GM19023 (cell line): ENCODE measurements at regions not wholly inside any gene's neighbourhood (a gene's known extent, or its start where the extent isn't known, plus 50 kb on each side); places are given as distances from the start of the nearest gene placed in this dataset.
"Not testable (repeated sequence)": the region's sequence is repeated elsewhere in the genome, so short reads cannot be mapped to it uniquely, and the experiment has no call there.

ENCODE experiments used
- ATAC-seq: cut with Tn5 transposase; IDR thresholded peaks from one replicate; pipeline ENCODE4 v1.9.1; 2021; ENCODE audit warnings: mild to moderate bottlenecking, moderate library complexity; ENCODE audit not compliant: unreplicated experiment

- ATAC-seq = no peak
Measured at GRCh38 chrX:113390531-113390930, 549.9 kb upstream of the AMOT start.

- ATAC-seq = no peak
Measured at GRCh38 chrX:113389846-113390245, 549.2 kb upstream of the AMOT start.

GRCh38 chrX:113384628-113385027, 544.0 kb upstream of the AMOT start:
- ATAC-seq = no peak

GRCh38 chrX:113373421-113373820, 532.8 kb upstream of the AMOT start:
- not testable (repeated sequence) for ATAC-seq

GRCh38 chrX:113370006-113370405, 529.4 kb upstream of the AMOT start:
- no peak for ATAC-seq

GRCh38 chrX:113369056-113369455, 528.4 kb upstream of the AMOT start:
- ATAC-seq = no peak

GRCh38 chrX:113353134-113353533, 512.5 kb upstream of the AMOT start:
- no peak for ATAC-seq

- ATAC-seq = no peak
Measured at GRCh38 chrX:113330416-113330815, 489.8 kb upstream of the AMOT start.

GRCh38 chrX:113315927-113316326, 475.3 kb upstream of the AMOT start:
- ATAC-seq = no peak

- ATAC-seq = no peak
Measured at GRCh38 chrX:113305496-113305895, 464.9 kb upstream of the AMOT start.

- ATAC-seq = no peak
Measured at GRCh38 chrX:113300580-113300979, 459.9 kb upstream of the AMOT start.

- no peak for ATAC-seq
Measured at GRCh38 chrX:113297437-113297836, 456.8 kb upstream of the AMOT start.

GRCh38 chrX:113289503-113289902, 448.9 kb upstream of the AMOT start:
- ATAC-seq = no peak

GRCh38 chrX:113287761-113288160, 447.1 kb upstream of the AMOT start:
- ATAC-seq = no peak

- no peak for ATAC-seq
Measured at GRCh38 chrX:113275804-113276203, 435.2 kb upstream of the AMOT start.

- no peak for ATAC-seq
Measured at GRCh38 chrX:113274791-113275190, 434.2 kb upstream of the AMOT start.

GRCh38 chrX:113274345-113274744, 433.7 kb upstream of the AMOT start:
- no peak for ATAC-seq

GRCh38 chrX:113269203-113269602, 428.6 kb upstream of the AMOT start:
- no peak for ATAC-seq

GRCh38 chrX:113260474-113260873, 419.8 kb upstream of the AMOT start:
- peak; percentile 52 for ATAC-seq

- ATAC-seq = no peak
Measured at GRCh38 chrX:113222305-113222704, 381.7 kb upstream of the AMOT start.

- no peak for ATAC-seq
Measured at GRCh38 chrX:113212052-113212451, 371.4 kb upstream of the AMOT start.

- ATAC-seq = no peak
Measured at GRCh38 chrX:113202601-113203000, 362.0 kb upstream of the AMOT start.

- no peak for ATAC-seq
Measured at GRCh38 chrX:113195949-113196348, 355.3 kb upstream of the AMOT start.

- no peak for ATAC-seq
Measured at GRCh38 chrX:113192418-113192817, 351.8 kb upstream of the AMOT start.
